HG02571 (cell line): ENCODE measurements at regions not wholly inside any gene's neighbourhood (a gene's known extent, or its start where the extent isn't known, plus 50 kb on each side); places are given as distances from the start of the nearest gene placed in this dataset.
"Not testable (repeated sequence)": the region's sequence is repeated elsewhere in the genome, so short reads cannot be mapped to it uniquely, and the experiment has no call there.

Experiments
- ATAC-seq: cut with Tn5 transposase; IDR thresholded peaks from one replicate; pipeline ENCODE4 v1.9.1; 2021; ENCODE audit warnings: mild to moderate bottlenecking, moderate library complexity; ENCODE audit not compliant: unreplicated experiment

GRCh38 chr16:65756163-65756562, 610.3 kb upstream of the CDH5 start:
- no peak for ATAC-seq

DNA sequence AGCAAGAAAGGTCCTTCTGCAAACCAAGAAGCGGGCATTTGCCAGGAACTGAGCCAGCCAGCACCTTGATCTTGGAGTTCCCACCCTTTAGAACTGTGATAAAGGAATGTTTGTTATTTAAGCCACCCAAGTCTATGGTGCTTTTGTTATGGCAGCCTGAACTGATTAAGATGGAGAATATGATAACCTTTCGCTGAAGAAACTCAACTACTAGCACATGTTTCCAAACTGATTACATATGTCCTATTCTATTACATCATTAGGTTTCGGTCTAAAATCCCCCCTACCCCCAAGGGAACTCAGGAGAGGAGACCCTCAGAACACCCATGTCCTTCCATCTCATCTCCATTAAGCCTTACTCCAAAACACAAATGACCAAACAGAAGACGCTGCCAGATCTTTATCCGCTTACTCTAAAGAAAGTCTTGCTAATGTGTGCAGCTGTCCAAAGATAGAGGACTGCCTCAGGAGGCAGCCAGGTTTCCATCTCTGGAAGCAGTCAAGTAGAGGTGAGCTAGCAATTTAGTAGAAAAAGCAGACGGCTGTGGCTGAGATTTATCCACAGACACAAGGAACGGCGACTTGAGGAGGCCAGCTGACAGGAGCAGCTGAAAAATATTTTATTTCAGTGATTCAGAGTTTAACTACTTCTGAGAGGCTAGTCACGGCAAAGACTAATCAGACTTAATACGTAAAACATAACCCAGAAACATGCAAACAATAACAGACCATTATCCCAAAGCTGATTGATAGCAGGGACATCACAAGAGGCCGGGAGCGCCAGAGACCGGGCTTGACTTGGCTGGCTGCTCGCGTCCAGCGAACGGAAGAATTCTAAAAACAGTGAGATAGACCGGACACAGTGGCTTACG, 611.4 kb upstream of the CDH5 start:
- ATAC-seq, result no peak

- ATAC-seq, result no peak
These were observed 614.0 kb upstream of the CDH5 start for GRCh38 chr16:65752522-65752844.

- ATAC-seq, result no peak
These were observed 614.6 kb upstream of the CDH5 start for GRCh38 chr16:65751622-65752521.

- no peak for ATAC-seq
These were observed 617.0 kb upstream of the CDH5 start for GRCh38 chr16:65749506-65749905.

DNA sequence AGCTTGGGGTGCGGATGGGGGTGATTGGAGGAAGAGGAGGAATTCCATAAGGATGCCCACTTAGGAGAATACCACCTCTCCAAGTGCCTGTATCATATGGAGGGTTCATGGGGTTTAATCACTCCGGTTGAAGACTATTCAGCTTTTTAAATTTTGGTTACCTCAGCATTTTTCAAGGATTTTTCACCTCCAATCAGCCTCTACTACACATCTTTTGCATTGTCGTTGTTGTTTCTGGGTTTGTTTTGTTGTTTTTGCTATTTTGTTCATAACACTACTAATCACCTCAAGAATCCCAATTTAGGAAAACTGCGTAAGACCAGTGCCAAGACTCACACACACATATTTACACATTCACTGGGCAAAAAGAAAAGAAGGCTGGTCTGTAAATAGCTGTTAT, 619.5 kb upstream of the CDH5 start:
- ATAC-seq, result no peak

- no peak for ATAC-seq
These were observed 621.2 kb upstream of the CDH5 start for GRCh38 chr16:65745201-65745708.

- ATAC-seq, result no peak
These were observed 622.1 kb upstream of the CDH5 start for GRCh38 chr16:65744401-65744800.

GRCh38 chr16:65743558-65743957, 621.7 kb upstream of the CDH11 start:
- no peak for ATAC-seq

DNA sequence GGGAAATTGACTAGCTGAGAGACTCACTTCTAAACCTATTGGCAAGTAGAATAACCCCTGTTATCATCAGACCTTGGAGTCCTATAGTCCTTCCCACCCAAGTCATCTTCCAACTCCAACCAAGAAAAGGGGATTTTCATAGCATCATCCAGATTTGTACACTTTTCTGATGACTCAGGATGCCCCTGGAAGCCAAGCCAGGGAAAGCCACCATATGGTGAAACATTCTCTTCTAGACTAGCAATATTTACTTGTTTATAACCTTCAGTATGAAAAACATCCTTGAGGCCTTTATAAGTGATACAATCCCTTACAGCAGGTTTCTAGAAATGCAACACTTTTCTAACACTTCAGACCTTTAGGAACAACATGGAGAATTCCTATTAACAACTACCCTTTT, 618.8 kb upstream of the CDH11 start:
- no peak for ATAC-seq

- ATAC-seq, result no peak
These were observed 617.7 kb upstream of the CDH11 start for GRCh38 chr16:65739518-65739917.

DNA sequence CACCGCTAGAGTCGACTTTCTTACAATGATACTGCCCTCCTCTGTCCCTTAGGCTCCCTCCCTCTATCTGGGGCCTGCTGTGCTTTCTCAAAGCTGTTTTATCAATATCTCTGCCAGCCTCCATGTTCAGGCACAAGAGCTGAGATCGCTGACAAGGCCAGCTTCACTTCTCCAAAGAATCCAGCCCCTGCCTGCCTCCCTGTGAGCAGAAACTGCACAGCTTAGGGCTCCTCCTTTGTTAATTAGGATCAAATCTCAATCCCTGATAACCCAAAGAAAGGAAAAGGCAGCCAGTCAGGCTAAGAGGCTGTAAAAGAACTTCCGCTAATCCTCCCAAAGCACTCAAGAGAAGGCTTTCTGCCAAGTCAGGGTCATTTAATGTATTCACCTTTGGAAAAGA, 616.0 kb upstream of the CDH11 start:
- ATAC-seq, result no peak

GRCh38 chr16:65735615-65736014, 613.8 kb upstream of the CDH11 start:
- not testable (repeated sequence) for ATAC-seq

DNA sequence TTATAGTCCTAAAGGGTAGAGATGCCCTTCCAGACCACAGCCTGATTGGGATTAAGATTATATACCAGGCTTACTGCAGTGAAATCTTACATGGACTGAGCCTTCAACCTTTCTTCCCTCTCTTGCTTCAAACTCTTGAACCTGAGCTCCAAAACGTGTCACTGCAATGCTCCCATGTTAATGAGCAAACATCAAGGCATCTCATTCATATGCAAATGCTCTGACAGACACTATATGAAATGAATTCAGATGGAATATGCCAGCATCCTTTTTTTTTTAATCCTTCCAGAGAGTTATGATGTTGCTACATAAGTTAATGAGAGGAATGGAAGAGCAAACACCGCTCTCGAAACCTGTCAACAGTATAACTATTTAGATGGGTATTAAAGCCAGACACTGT, 611.9 kb upstream of the CDH11 start:
- ATAC-seq, result no peak

GRCh38 chr16:65731833-65732232, 610.0 kb upstream of the CDH11 start:
- ATAC-seq, result no peak

DNA sequence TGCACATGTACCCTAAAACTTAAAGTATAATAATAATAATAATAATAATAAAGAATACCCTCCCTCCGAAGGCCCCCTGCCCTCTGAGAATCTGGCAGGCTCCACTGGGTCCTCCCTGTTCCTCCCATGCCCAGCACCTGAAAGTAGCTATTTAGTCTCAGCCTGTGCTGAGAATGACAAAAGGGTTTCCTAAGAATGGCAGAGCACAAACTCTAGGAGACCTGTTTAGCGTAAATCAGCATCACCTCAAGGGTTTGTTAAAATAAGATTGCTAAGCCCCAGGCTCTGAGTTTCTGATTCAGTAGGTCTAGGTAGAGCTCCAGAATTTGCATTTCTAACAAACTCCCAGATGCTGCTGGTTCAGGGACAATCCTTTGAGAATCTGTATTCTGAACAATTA, 606.8 kb upstream of the CDH11 start:
- ATAC-seq, result no peak

GRCh38 chr16:65728167-65728566, 606.3 kb upstream of the CDH11 start:
- ATAC-seq, result no peak

DNA sequence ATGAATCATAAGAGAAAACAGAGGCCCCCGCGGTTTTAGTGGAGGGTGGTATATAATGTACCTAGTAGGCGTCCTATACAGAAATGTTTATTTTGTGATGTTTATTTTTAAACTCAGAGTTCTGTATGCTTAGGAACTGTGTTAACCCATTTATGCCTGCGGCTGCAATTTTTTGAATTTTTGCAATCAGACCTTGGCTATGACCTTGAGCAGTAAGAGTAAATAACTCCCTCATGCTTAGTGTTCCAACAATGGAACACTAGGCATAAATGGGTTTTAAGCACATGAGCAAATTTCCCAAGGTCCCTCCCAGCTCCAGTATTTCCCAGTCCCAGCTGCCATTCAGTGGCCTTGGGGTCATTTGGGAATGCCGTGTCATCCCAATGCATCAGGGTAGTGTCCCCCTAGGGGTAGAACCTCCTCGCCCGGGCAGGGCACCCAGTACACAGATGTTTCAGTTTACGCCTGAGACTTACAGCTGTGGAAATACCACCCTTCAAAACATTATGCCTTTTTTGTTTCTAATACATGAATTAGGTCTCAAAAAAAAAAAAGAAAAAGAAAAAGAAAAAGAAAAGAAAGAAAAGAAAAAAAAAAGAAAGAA, 605.8 kb upstream of the CDH11 start:
- ATAC-seq, result no peak

- ATAC-seq, result no peak
These were observed 603.4 kb upstream of the CDH11 start for GRCh38 chr16:65725156-65725845.

DNA sequence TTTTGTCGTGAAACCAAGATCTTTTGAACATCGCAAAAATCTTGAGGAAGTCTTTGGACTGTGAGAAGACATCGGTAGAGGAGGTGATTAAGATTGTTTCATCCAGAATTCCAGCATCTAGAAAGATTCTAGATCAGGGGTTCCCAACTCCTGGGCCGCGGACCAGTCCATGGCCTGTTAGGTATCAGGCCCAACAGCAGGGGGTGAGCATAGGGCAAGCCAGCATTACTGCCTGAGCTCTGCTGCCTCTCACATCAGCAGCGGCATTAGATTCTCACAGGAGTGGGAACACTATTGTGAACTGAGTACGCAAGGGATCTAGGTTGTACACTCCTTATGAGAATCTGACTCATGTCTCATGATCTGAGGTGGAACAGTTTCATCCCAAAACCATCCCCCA, 600.6 kb upstream of the CDH11 start:
- no peak for ATAC-seq

DNA sequence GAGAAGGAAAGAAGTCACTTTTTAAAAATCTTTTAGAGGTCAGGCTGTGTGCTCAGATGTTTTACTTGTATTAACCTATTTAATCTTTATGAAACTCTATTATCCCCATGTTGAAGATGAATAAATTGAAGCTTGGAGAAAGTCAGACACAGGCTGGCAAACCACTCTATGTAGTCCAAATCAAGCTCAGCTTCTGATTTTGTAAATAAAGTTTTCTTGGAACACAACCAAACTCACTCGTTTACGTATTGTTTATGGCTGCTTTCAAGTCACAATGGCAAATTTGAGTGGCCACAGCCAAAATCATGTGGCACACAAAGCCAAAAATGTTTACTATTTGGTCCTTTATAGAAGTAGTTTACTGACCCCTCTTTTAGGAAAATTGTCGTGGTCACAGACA, 596.0 kb upstream of the CDH11 start:
- no peak for ATAC-seq
